ENCODE measurements at regions not wholly inside any gene's neighbourhood (a gene's known extent, or its start where the extent isn't known, plus 50 kb on each side); places are given as distances from the start of the nearest gene placed in this dataset.
"Not testable (repeated sequence)": the region's sequence is repeated elsewhere in the genome, so short reads cannot be mapped to it uniquely, and the experiment has no call there.

- H3K27ac ChIP-seq: no peak overlapping the region
- no peaks in the 10 kb centered on the region for H3K4me1 ChIP-seq (ENCODE audit: low read depth, poor library complexity, severe bottlenecking)
- TF ChIP-seq, protein P1, sequence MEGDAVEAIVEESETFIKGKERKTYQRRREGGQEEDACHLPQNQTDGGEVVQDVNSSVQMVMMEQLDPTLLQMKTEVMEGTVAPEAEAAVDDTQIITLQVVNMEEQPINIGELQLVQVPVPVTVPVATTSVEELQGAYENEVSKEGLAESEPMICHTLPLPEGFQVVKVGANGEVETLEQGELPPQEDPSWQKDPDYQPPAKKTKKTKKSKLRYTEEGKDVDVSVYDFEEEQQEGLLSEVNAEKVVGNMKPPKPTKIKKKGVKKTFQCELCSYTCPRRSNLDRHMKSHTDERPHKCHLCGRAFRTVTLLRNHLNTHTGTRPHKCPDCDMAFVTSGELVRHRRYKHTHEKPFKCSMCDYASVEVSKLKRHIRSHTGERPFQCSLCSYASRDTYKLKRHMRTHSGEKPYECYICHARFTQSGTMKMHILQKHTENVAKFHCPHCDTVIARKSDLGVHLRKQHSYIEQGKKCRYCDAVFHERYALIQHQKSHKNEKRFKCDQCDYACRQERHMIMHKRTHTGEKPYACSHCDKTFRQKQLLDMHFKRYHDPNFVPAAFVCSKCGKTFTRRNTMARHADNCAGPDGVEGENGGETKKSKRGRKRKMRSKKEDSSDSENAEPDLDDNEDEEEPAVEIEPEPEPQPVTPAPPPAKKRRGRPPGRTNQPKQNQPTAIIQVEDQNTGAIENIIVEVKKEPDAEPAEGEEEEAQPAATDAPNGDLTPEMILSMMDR (conservative IDR thresholded peaks at IDR 0.05; ENCODE audit: low read depth, low read length): no peak
- H4K20me1 ChIP-seq (ENCODE audit: insufficient read depth): no peaks in the 10 kb centered on the region
- H2AFZ ChIP-seq (ENCODE audit: low read depth): no peak overlapping the region
- no peaks in the 10 kb centered on the region for H3K79me2 ChIP-seq (ENCODE audit: insufficient read depth, low read depth)
- no peak overlapping the region for H3K9ac ChIP-seq
- no peaks in the 10 kb centered on the region for H3K27me3 ChIP-seq (ENCODE audit: insufficient read depth, low read depth)
- no peak overlapping the region for H3K4me3 ChIP-seq (IDR thresholded peaks at IDR 0.05; ENCODE audit: insufficient read depth, low read depth, low read length)
- H3K36me3 ChIP-seq (ENCODE audit: insufficient read depth): no peaks in the 10 kb centered on the region
- H3K4me2 ChIP-seq: no peak overlapping the region
These were observed 290.2 kb upstream of the NCAM1 start for GRCh38 chr11:112670806-112671570.

DNA sequence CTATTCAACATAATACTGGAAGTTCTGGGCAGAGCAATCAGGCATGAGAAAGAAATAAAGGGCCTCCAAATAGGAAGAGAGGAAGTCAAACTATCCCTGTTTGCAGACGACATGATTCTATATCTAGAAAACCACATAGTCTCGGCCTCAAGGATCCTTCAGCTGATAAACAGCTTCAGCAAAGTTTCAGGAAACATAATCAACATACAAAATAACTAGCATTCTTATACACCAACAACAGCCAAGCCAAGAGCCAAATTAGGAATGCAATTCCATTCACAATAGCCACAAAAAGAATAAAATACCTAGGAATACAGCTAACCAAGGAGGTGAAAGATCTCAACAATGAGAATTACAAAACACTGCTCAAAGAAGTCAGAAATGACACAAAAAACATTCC is 287.8 kb upstream of the NCAM1 start:
- not testable (repeated sequence) for H3K79me2 ChIP-seq (ENCODE audit: insufficient read depth, low read depth); H3K27ac ChIP-seq

GRCh38 chr11:112685111-112685510 is 276.1 kb upstream of the NCAM1 start:
- H4K20me1 ChIP-seq (ENCODE audit: insufficient read depth): no peaks in the 10 kb centered on the region
- H2AFZ ChIP-seq (ENCODE audit: low read depth): no peak overlapping the region
- H3K79me2 ChIP-seq (ENCODE audit: insufficient read depth, low read depth): no peaks in the 10 kb centered on the region
- H3K4me1 ChIP-seq (ENCODE audit: low read depth, poor library complexity, severe bottlenecking): no peaks in the 10 kb centered on the region
- H3K27ac ChIP-seq: no peak overlapping the region
- no peak overlapping the region for H3K4me2 ChIP-seq
- H3K27me3 ChIP-seq (ENCODE audit: insufficient read depth, low read depth): no peaks in the 10 kb centered on the region
- TF ChIP-seq, protein P1 (conservative IDR thresholded peaks at IDR 0.05; ENCODE audit: low read depth, low read length): no peak
- no peak overlapping the region for H3K4me3 ChIP-seq (IDR thresholded peaks at IDR 0.05; ENCODE audit: insufficient read depth, low read depth, low read length)
- no peaks in the 10 kb centered on the region for H3K36me3 ChIP-seq (ENCODE audit: insufficient read depth)
- no peak overlapping the region for H3K9ac ChIP-seq

More for the DNA sequence above, 287.8 kb upstream of the NCAM1 start:
- H2AFZ ChIP-seq (ENCODE audit: low read depth); H3K9ac ChIP-seq; H4K20me1 ChIP-seq (ENCODE audit: insufficient read depth); H3K4me2 ChIP-seq; H3K4me3 ChIP-seq (IDR thresholded peaks at IDR 0.05; ENCODE audit: insufficient read depth, low read depth, low read length); H3K27me3 ChIP-seq (ENCODE audit: insufficient read depth, low read depth); H3K36me3 ChIP-seq (ENCODE audit: insufficient read depth); H3K4me1 ChIP-seq (ENCODE audit: low read depth, poor library complexity, severe bottlenecking): not testable (repeated sequence)

DNA sequence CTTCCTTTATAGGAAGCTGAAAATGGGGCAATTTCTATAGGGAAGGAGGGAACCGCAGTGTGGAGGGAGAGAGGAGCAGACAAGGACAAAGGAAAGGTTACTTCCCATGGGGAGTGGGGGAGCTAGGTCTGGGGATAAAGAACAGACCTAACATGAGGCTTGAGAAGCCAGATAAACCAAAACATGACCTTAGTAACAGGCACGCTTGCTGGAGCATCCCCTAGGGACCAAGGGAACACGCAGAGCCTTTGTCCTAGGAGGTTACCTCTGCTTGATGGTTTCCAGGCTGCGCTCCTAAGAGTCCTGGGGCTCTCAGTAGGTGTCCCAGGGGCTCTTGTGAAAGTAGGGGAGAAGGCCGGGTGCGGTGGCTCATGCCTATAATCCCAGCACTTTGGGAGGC is 271.4 kb upstream of the NCAM1 start:
- Histone ChIP-seq H3K4me3 (IDR thresholded peaks at IDR 0.05; ENCODE audit: insufficient read depth, low read depth, low read length) (no peak overlapping the region), H3K36me3 (ENCODE audit: insufficient read depth) (no peaks in the 10 kb centered on the region), H3K9ac (no peak overlapping the region), H3K27me3 (ENCODE audit: insufficient read depth, low read depth) (no peaks in the 10 kb centered on the region), H3K4me2 (no peak overlapping the region), H3K79me2 (ENCODE audit: insufficient read depth, low read depth) (no peaks in the 10 kb centered on the region), H3K4me1 (ENCODE audit: low read depth, poor library complexity, severe bottlenecking) (no peaks in the 10 kb centered on the region), H4K20me1 (ENCODE audit: insufficient read depth) (no peaks in the 10 kb centered on the region), H3K27ac (no peak overlapping the region), H2AFZ (ENCODE audit: low read depth) (no peak overlapping the region)
- TF ChIP-seq, protein P1 (conservative IDR thresholded peaks at IDR 0.05; ENCODE audit: low read depth, low read length): no peak

- no peaks in the 10 kb centered on the region for H3K4me1 ChIP-seq (ENCODE audit: low read depth, poor library complexity, severe bottlenecking)
- no peak overlapping the region for H3K4me3 ChIP-seq (IDR thresholded peaks at IDR 0.05; ENCODE audit: insufficient read depth, low read depth, low read length)
- TF ChIP-seq, protein P1 (conservative IDR thresholded peaks at IDR 0.05; ENCODE audit: low read depth, low read length): no peak
- H3K27me3 ChIP-seq (ENCODE audit: insufficient read depth, low read depth): no peaks in the 10 kb centered on the region
- H3K36me3 ChIP-seq (ENCODE audit: insufficient read depth): no peaks in the 10 kb centered on the region
- no peak overlapping the region for H3K27ac ChIP-seq
- no peak overlapping the region for H3K9ac ChIP-seq
- no peak overlapping the region for H2AFZ ChIP-seq (ENCODE audit: low read depth)
- no peaks in the 10 kb centered on the region for H4K20me1 ChIP-seq (ENCODE audit: insufficient read depth)
- H3K79me2 ChIP-seq (ENCODE audit: insufficient read depth, low read depth): no peaks in the 10 kb centered on the region
- H3K4me2 ChIP-seq: no peak overlapping the region
These were observed 267.4 kb upstream of the NCAM1 start for GRCh38 chr11:112693781-112694180.
